ENCODE measurements at regions not wholly inside any gene's neighbourhood (a gene's known extent, or its start where the extent isn't known, plus 50 kb on each side); places are given as distances from the start of the nearest gene placed in this dataset.

- Histone ChIP-seq H3K27ac (ENCODE audit: low read length) (no peak overlapping the region), H3K9me3 (ENCODE audit: control insufficient read depth, low read depth, low read length) (no peaks in the 10 kb centered on the region), H3K27me3 (ENCODE audit: control insufficient read depth, insufficient read depth, low read length) (no peaks in the 10 kb centered on the region), H3K4me3 (ENCODE audit: low read length) (no peak overlapping the region), H3K4me1 (ENCODE audit: control insufficient read depth, low read depth, low read length) (peaks cover 14% of the 10 kb centered on the region), H3K9ac (ENCODE audit: low read length) (no peak overlapping the region), H3K36me3 (ENCODE audit: control insufficient read depth, low read depth, low read length) (no peaks in the 10 kb centered on the region)
Observed at GRCh38 chr7:22582863-22583622, 83.1 kb upstream of the STEAP1B start.

- Histone ChIP-seq H3K27ac (ENCODE audit: low read length) (no peak overlapping the region), H3K36me3 (ENCODE audit: control insufficient read depth, low read depth, low read length) (no peaks in the 10 kb centered on the region), H3K9me3 (ENCODE audit: control insufficient read depth, low read depth, low read length) (no peaks in the 10 kb centered on the region), H3K27me3 (ENCODE audit: control insufficient read depth, insufficient read depth, low read length) (no peaks in the 10 kb centered on the region), H3K4me3 (ENCODE audit: low read length) (no peak overlapping the region), H3K9ac (ENCODE audit: low read length) (no peak overlapping the region), H3K4me1 (ENCODE audit: control insufficient read depth, low read depth, low read length) (peaks cover 10% of the 10 kb centered on the region)
Observed at GRCh38 chr7:22581099-22581498, 81.1 kb upstream of the STEAP1B start.

GRCh38 chr7:22579961-22580360, 80.0 kb upstream of the STEAP1B start:
- Histone ChIP-seq H3K27ac (ENCODE audit: low read length) (no peak overlapping the region), H3K9ac (ENCODE audit: low read length) (no peak overlapping the region), H3K27me3 (ENCODE audit: control insufficient read depth, insufficient read depth, low read length) (no peaks in the 10 kb centered on the region), H3K36me3 (ENCODE audit: control insufficient read depth, low read depth, low read length) (no peaks in the 10 kb centered on the region), H3K4me3 (ENCODE audit: low read length) (no peak overlapping the region), H3K9me3 (ENCODE audit: control insufficient read depth, low read depth, low read length) (no peaks in the 10 kb centered on the region), H3K4me1 (ENCODE audit: control insufficient read depth, low read depth, low read length) (peaks cover 10% of the 10 kb centered on the region)

GRCh38 chr7:22578007-22578733, 78.2 kb upstream of the STEAP1B start:
- no peaks in the 10 kb centered on the region for H3K9me3 ChIP-seq (ENCODE audit: control insufficient read depth, low read depth, low read length)
- H3K9ac ChIP-seq (ENCODE audit: low read length): no peak overlapping the region
- no peak overlapping the region for H3K4me3 ChIP-seq (ENCODE audit: low read length)
- no peaks in the 10 kb centered on the region for H3K36me3 ChIP-seq (ENCODE audit: control insufficient read depth, low read depth, low read length)
- H3K27me3 ChIP-seq (ENCODE audit: control insufficient read depth, insufficient read depth, low read length): no peaks in the 10 kb centered on the region
- H3K27ac ChIP-seq (ENCODE audit: low read length): no peak overlapping the region
- H3K4me1 ChIP-seq (ENCODE audit: control insufficient read depth, low read depth, low read length): peaks cover 6% of the 10 kb centered on the region

- no peak overlapping the region for H3K27ac ChIP-seq (ENCODE audit: low read length)
- no peaks in the 10 kb centered on the region for H3K27me3 ChIP-seq (ENCODE audit: control insufficient read depth, insufficient read depth, low read length)
- H3K9ac ChIP-seq (ENCODE audit: low read length): no peak overlapping the region
- peaks cover under 1% of the 10 kb centered on the region for H3K4me1 ChIP-seq (ENCODE audit: control insufficient read depth, low read depth, low read length)
- H3K36me3 ChIP-seq (ENCODE audit: control insufficient read depth, low read depth, low read length): no peaks in the 10 kb centered on the region
- H3K9me3 ChIP-seq (ENCODE audit: control insufficient read depth, low read depth, low read length): no peaks in the 10 kb centered on the region
- no peak overlapping the region for H3K4me3 ChIP-seq (ENCODE audit: low read length)
Observed at GRCh38 chr7:22577470-22578001, 77.5 kb upstream of the STEAP1B start.

- no peaks in the 10 kb centered on the region for H3K36me3 ChIP-seq (ENCODE audit: control insufficient read depth, low read depth, low read length)
- H3K9me3 ChIP-seq (ENCODE audit: control insufficient read depth, low read depth, low read length): no peaks in the 10 kb centered on the region
- no peak overlapping the region for H3K4me3 ChIP-seq (ENCODE audit: low read length)
- no peak overlapping the region for H3K9ac ChIP-seq (ENCODE audit: low read length)
- H3K4me1 ChIP-seq (ENCODE audit: control insufficient read depth, low read depth, low read length): no peaks in the 10 kb centered on the region
- no peak overlapping the region for H3K27ac ChIP-seq (ENCODE audit: low read length)
- H3K27me3 ChIP-seq (ENCODE audit: control insufficient read depth, insufficient read depth, low read length): no peaks in the 10 kb centered on the region
Observed at GRCh38 chr7:22576612-22577469, 76.9 kb upstream of the STEAP1B start.

- Histone ChIP-seq H3K9me3 (ENCODE audit: control insufficient read depth, low read depth, low read length) (no peaks in the 10 kb centered on the region), H3K9ac (ENCODE audit: low read length) (no peak overlapping the region), H3K4me3 (ENCODE audit: low read length) (no peak overlapping the region), H3K4me1 (ENCODE audit: control insufficient read depth, low read depth, low read length) (no peaks in the 10 kb centered on the region), H3K27me3 (ENCODE audit: control insufficient read depth, insufficient read depth, low read length) (no peaks in the 10 kb centered on the region), H3K36me3 (ENCODE audit: control insufficient read depth, low read depth, low read length) (no peaks in the 10 kb centered on the region), H3K27ac (ENCODE audit: low read length) (no peak overlapping the region)
Observed at GRCh38 chr7:22574754-22575520, 74.9 kb upstream of the STEAP1B start.

- Histone ChIP-seq H3K4me3 (ENCODE audit: low read length) (no peak overlapping the region), H3K9ac (ENCODE audit: low read length) (no peak overlapping the region), H3K9me3 (ENCODE audit: control insufficient read depth, low read depth, low read length) (no peaks in the 10 kb centered on the region), H3K27ac (ENCODE audit: low read length) (no peak overlapping the region), H3K36me3 (ENCODE audit: control insufficient read depth, low read depth, low read length) (no peaks in the 10 kb centered on the region), H3K4me1 (ENCODE audit: control insufficient read depth, low read depth, low read length) (no peaks in the 10 kb centered on the region), H3K27me3 (ENCODE audit: control insufficient read depth, insufficient read depth, low read length) (no peaks in the 10 kb centered on the region)
Observed at GRCh38 chr7:22572937-22573336, 72.9 kb upstream of the STEAP1B start.

- Histone ChIP-seq H3K9ac (ENCODE audit: low read length) (no peak overlapping the region), H3K9me3 (ENCODE audit: control insufficient read depth, low read depth, low read length) (no peaks in the 10 kb centered on the region), H3K27ac (ENCODE audit: low read length) (no peak overlapping the region), H3K4me1 (ENCODE audit: control insufficient read depth, low read depth, low read length) (no peaks in the 10 kb centered on the region), H3K4me3 (ENCODE audit: low read length) (no peak overlapping the region), H3K36me3 (ENCODE audit: control insufficient read depth, low read depth, low read length) (no peaks in the 10 kb centered on the region), H3K27me3 (ENCODE audit: control insufficient read depth, insufficient read depth, low read length) (no peaks in the 10 kb centered on the region)
Observed at GRCh38 chr7:22572292-22572691, 72.3 kb upstream of the STEAP1B start.

GRCh38 chr7:22571766-22572165, 71.8 kb upstream of the STEAP1B start:
- Histone ChIP-seq H3K27ac (ENCODE audit: low read length) (no peak overlapping the region), H3K9ac (ENCODE audit: low read length) (no peak overlapping the region), H3K36me3 (ENCODE audit: control insufficient read depth, low read depth, low read length) (no peaks in the 10 kb centered on the region), H3K4me3 (ENCODE audit: low read length) (no peak overlapping the region), H3K4me1 (ENCODE audit: control insufficient read depth, low read depth, low read length) (no peaks in the 10 kb centered on the region), H3K27me3 (ENCODE audit: control insufficient read depth, insufficient read depth, low read length) (no peaks in the 10 kb centered on the region), H3K9me3 (ENCODE audit: control insufficient read depth, low read depth, low read length) (no peaks in the 10 kb centered on the region)
